ENCODE measurements at regions not wholly inside any gene's neighbourhood (a gene's known extent, or its start where the extent isn't known, plus 50 kb on each side); places are given as distances from the start of the nearest gene placed in this dataset.

DNA sequence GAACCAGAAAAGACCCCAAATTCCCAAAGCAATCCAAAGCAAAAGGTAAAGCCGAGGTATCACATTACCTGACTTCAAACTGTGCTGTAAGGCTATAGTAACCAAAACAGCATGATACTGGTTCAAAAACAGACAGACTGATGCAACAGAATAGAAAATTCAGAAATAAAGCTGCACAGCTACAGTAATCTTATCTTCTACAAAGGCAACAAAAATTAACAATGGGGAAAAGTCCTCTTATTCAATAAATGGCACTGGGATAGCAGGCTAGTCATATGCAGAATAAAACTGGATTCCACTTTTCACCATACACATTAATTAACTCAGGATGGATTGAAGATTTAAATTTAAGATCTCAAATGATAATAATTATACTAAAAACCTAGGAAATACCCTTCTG, 392.6 kb upstream of the CBLB start:
- no peak for TF ChIP-seq ESRRG (CRISPR knock-in tag; IDR thresholded peaks at IDR 0.05)
- TF ChIP-seq ZNF8 (CRISPR knock-in tag; IDR thresholded peaks at IDR 0.05), result no peak
- no peak for TF ChIP-seq BACH2 (CRISPR knock-in tag; IDR thresholded peaks at IDR 0.05; ENCODE audit: borderline replicate concordance)
- no peak for TF ChIP-seq RARB (CRISPR knock-in tag; IDR thresholded peaks at IDR 0.05)
- TF ChIP-seq ARNTL (CRISPR knock-in tag; IDR thresholded peaks at IDR 0.05; ENCODE audit: borderline replicate concordance, low read depth), result no peak
- TF ChIP-seq GLIS3 (CRISPR knock-in tag; IDR thresholded peaks at IDR 0.05), result no peak
- no peak for TF ChIP-seq TCF4 (CRISPR knock-in tag; IDR thresholded peaks at IDR 0.05; ENCODE audit: borderline replicate concordance)

All from SK-N-SH treated with all-trans-retinoic acid at 6 μM for 48 hours (cell line).